ENCODE measurements at regions not wholly inside any gene's neighbourhood (a gene's known extent, or its start where the extent isn't known, plus 50 kb on each side); places are given as distances from the start of the nearest gene placed in this dataset.

- no peak overlapping the region for H3K27ac ChIP-seq
- no peaks in the 10 kb centered on the region for H3K27me3 ChIP-seq
- H3K4me1 ChIP-seq = no peaks in the 10 kb centered on the region
- intact Hi-C loops (cut with DNase I) = no loop called here
- H3K4me3 ChIP-seq = no peak overlapping the region
- TF ChIP-seq POLR2A (IDR thresholded peaks at IDR 0.05) = no peak
- TF ChIP-seq CTCF (IDR thresholded peaks at IDR 0.05) = no peak
- no peaks in the 10 kb centered on the region for H3K9me3 ChIP-seq
- ATAC-seq = no peak
- H3K36me3 ChIP-seq (replicated peaks in 1 of 2; ENCODE audit: insufficient read depth in 1 of 2, low read depth in 2 of 2) = no peaks in the 10 kb centered on the region
- no peak for DNase-seq
- WGBS, 2 donors = 66 to 67% methylated on average over 3 of the region's 3 CpGs
These were observed 553.9 kb downstream of the ZNF804A start for GRCh38 chr2:185152186-185152585.

- no peaks in the 10 kb centered on the region for H3K36me3 ChIP-seq (replicated peaks in 1 of 2; ENCODE audit: insufficient read depth in 1 of 2, low read depth in 2 of 2)
- H3K4me1 ChIP-seq = no peaks in the 10 kb centered on the region
- no peaks in the 10 kb centered on the region for H3K27me3 ChIP-seq
- WGBS, 2 donors = 64 to 91% methylated on average over 2 of the region's 2 CpGs
- H3K4me3 ChIP-seq = no peak overlapping the region
- ATAC-seq (no peak), DNase-seq (no peak)
- TF ChIP-seq CTCF (IDR thresholded peaks at IDR 0.05) (no peak), POLR2A (IDR thresholded peaks at IDR 0.05) (no peak)
- H3K27ac ChIP-seq = no peak overlapping the region
- intact Hi-C loops (cut with DNase I) = no loop called here
- no peaks in the 10 kb centered on the region for H3K9me3 ChIP-seq
These were observed 563.4 kb downstream of the ZNF804A start for GRCh38 chr2:185161701-185162100.

- WGBS, 2 donors = 81 to 84% methylated on average over 1 of the region's 1 CpG
- ATAC-seq (no peak), DNase-seq (no peak)
- intact Hi-C loops (cut with DNase I) = no loop called here
- no peak overlapping the region for H3K27ac ChIP-seq
- H3K9me3 ChIP-seq = no peaks in the 10 kb centered on the region
- TF ChIP-seq POLR2A (IDR thresholded peaks at IDR 0.05) (no peak), CTCF (IDR thresholded peaks at IDR 0.05) (no peak)
- H3K36me3 ChIP-seq (replicated peaks in 1 of 2; ENCODE audit: insufficient read depth in 1 of 2, low read depth in 2 of 2) = no peaks in the 10 kb centered on the region
- H3K4me3 ChIP-seq = no peak overlapping the region
- H3K27me3 ChIP-seq = no peaks in the 10 kb centered on the region
- H3K4me1 ChIP-seq = no peaks in the 10 kb centered on the region
These were observed 564.3 kb upstream of the FSIP2 start for GRCh38 chr2:185174353-185174752.

GRCh38 chr2:185179743-185180142, 558.9 kb upstream of the FSIP2 start:
- WGBS, 2 donors = 16 to 25% methylated on average over 3 of the region's 3 CpGs
- intact Hi-C loops (cut with DNase I) = no loop called here
- no peak overlapping the region for H3K27ac ChIP-seq
- H3K27me3 ChIP-seq = no peaks in the 10 kb centered on the region
- H3K9me3 ChIP-seq = no peaks in the 10 kb centered on the region
- no peak overlapping the region for H3K4me3 ChIP-seq
- DNase-seq (no peak), ATAC-seq (no peak)
- no peaks in the 10 kb centered on the region for H3K4me1 ChIP-seq
- TF ChIP-seq POLR2A (IDR thresholded peaks at IDR 0.05) = no peak
- no peak for TF ChIP-seq CTCF (IDR thresholded peaks at IDR 0.05)
- no peaks in the 10 kb centered on the region for H3K36me3 ChIP-seq (replicated peaks in 1 of 2; ENCODE audit: insufficient read depth in 1 of 2, low read depth in 2 of 2)

GRCh38 chr2:185181901-185182300, 556.7 kb upstream of the FSIP2 start:
- 80 to 85% methylated on average over 3 of the region's 3 CpGs for WGBS, 2 donors
- Histone ChIP-seq H3K36me3 (replicated peaks in 1 of 2; ENCODE audit: insufficient read depth in 1 of 2, low read depth in 2 of 2) (no peaks in the 10 kb centered on the region), H3K27me3 (no peaks in the 10 kb centered on the region), H3K9me3 (no peaks in the 10 kb centered on the region), H3K4me3 (no peak overlapping the region), H3K27ac (no peak overlapping the region), H3K4me1 (no peaks in the 10 kb centered on the region)
- DNase-seq = no peak
- intact Hi-C loops (cut with DNase I) = no loop called here
- no peak for ATAC-seq
- TF ChIP-seq POLR2A (IDR thresholded peaks at IDR 0.05) (no peak), CTCF (IDR thresholded peaks at IDR 0.05) (no peak)

All from body of pancreas (tissue), 4 donors.